ENCODE measurements at regions not wholly inside any gene's neighbourhood (a gene's known extent, or its start where the extent isn't known, plus 50 kb on each side); places are given as distances from the start of the nearest gene placed in this dataset.

DNA sequence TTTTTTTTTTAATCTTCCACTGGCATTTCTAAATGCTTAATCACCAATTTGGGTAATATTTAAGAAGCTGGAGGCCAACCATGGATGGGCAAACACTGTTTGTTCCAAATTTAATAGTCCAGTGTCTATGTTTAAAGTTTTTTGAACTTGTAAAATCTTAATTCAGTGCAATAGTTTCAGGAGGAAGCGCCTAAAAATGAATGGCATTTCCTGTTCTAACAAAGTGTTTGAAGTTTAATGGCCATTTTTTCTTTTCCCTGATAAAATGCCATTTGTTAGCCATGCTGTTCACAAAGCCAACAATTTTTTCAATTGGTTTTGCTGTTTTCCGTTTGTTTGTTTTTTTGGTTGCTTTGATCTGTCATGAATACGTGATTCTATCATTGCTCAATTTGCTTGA lies 552.1 kb downstream of the LMO4 start:
- H3K27ac ChIP-seq (ENCODE audit: low read length): no peak overlapping the region
- DNase-seq (ENCODE audit: low read depth, low spot score) (no peak), ATAC-seq (no peak)
- H3K4me3 ChIP-seq (ENCODE audit: low read depth in 2 of 2, low read length in 2 of 2): no peak overlapping the region
- no TSS peak for BruUV-seq (replicated peaks)
- H3K4me1 ChIP-seq (ENCODE audit: control insufficient read depth, insufficient read depth, low read length): no peaks in the 10 kb centered on the region
- intact Hi-C loops (cut with micrococcal nuclease; ENCODE audit: unreplicated experiment) (no loop called here), in situ Hi-C loops (cut with HindIII; ENCODE audit: low pct_unique_long_range_greater_than_20kb, low sequenced_read_pairs) (no loop called here)
- H3K36me3 ChIP-seq (ENCODE audit: control insufficient read depth, insufficient read depth, low read length): no peaks in the 10 kb centered on the region
- ChIA-PET POLR2A (no interaction called here), CTCF (no interaction called here)
- TF ChIP-seq TCF7L2 (IDR thresholded peaks at IDR 0.05; ENCODE audit: low read depth, low read length): no peak
- TF ChIP-seq, protein P1, sequence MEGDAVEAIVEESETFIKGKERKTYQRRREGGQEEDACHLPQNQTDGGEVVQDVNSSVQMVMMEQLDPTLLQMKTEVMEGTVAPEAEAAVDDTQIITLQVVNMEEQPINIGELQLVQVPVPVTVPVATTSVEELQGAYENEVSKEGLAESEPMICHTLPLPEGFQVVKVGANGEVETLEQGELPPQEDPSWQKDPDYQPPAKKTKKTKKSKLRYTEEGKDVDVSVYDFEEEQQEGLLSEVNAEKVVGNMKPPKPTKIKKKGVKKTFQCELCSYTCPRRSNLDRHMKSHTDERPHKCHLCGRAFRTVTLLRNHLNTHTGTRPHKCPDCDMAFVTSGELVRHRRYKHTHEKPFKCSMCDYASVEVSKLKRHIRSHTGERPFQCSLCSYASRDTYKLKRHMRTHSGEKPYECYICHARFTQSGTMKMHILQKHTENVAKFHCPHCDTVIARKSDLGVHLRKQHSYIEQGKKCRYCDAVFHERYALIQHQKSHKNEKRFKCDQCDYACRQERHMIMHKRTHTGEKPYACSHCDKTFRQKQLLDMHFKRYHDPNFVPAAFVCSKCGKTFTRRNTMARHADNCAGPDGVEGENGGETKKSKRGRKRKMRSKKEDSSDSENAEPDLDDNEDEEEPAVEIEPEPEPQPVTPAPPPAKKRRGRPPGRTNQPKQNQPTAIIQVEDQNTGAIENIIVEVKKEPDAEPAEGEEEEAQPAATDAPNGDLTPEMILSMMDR (IDR thresholded peaks at IDR 0.05): no peak
- TF ChIP-seq POLR2AphosphoS5 (IDR thresholded peaks at IDR 0.05; ENCODE audit: low read depth, low read length): no peak
- TF ChIP-seq SIN3A (IDR thresholded peaks at IDR 0.05; ENCODE audit: borderline replicate concordance, insufficient read depth, low read depth, low read length): no peak
- TF ChIP-seq, protein P2, sequence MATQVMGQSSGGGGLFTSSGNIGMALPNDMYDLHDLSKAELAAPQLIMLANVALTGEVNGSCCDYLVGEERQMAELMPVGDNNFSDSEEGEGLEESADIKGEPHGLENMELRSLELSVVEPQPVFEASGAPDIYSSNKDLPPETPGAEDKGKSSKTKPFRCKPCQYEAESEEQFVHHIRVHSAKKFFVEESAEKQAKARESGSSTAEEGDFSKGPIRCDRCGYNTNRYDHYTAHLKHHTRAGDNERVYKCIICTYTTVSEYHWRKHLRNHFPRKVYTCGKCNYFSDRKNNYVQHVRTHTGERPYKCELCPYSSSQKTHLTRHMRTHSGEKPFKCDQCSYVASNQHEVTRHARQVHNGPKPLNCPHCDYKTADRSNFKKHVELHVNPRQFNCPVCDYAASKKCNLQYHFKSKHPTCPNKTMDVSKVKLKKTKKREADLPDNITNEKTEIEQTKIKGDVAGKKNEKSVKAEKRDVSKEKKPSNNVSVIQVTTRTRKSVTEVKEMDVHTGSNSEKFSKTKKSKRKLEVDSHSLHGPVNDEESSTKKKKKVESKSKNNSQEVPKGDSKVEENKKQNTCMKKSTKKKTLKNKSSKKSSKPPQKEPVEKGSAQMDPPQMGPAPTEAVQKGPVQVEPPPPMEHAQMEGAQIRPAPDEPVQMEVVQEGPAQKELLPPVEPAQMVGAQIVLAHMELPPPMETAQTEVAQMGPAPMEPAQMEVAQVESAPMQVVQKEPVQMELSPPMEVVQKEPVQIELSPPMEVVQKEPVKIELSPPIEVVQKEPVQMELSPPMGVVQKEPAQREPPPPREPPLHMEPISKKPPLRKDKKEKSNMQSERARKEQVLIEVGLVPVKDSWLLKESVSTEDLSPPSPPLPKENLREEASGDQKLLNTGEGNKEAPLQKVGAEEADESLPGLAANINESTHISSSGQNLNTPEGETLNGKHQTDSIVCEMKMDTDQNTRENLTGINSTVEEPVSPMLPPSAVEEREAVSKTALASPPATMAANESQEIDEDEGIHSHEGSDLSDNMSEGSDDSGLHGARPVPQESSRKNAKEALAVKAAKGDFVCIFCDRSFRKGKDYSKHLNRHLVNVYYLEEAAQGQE (IDR thresholded peaks at IDR 0.05; ENCODE audit: insufficient read depth in 1 of 2, low read depth in 2 of 2, low read length in 1 of 2): no peak
- H3K9me3 ChIP-seq (ENCODE audit: control insufficient read depth, insufficient read depth, low read depth, low read length): no peaks in the 10 kb centered on the region
- no peaks in the 10 kb centered on the region for H3K27me3 ChIP-seq (ENCODE audit: control insufficient read depth, insufficient read depth, low read length)

DNA sequence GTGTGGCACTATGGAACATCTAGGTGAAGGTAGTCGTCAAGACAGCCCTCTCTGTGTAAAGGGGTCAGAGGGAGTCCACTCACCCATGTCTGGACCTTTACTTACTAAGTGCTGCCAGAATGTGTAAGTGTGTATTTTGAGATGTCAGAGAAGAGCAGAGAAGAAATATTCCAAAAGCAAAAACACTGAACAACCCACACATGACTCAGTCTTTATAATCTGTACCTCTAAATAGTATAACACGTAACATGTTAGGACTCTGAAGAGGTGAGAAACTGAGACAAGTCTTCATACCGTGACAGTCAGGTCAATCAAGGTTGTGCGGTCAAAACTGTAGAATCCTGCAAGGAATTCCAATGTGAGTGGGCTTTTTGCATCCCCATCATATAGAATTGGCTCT lies 555.2 kb downstream of the LMO4 start:
- no peak overlapping the region for H3K4me3 ChIP-seq (ENCODE audit: low read depth in 2 of 2, low read length in 2 of 2)
- no peak overlapping the region for H3K27ac ChIP-seq (ENCODE audit: low read length)
- no TSS peak for BruUV-seq (replicated peaks)
- TF ChIP-seq SIN3A (IDR thresholded peaks at IDR 0.05; ENCODE audit: borderline replicate concordance, insufficient read depth, low read depth, low read length) (no peak), TCF7L2 (IDR thresholded peaks at IDR 0.05; ENCODE audit: low read depth, low read length) (no peak), POLR2AphosphoS5 (IDR thresholded peaks at IDR 0.05; ENCODE audit: low read depth, low read length) (no peak)
- TF ChIP-seq, protein P1 (IDR thresholded peaks at IDR 0.05): no peak
- TF ChIP-seq, protein P2 (IDR thresholded peaks at IDR 0.05; ENCODE audit: insufficient read depth in 1 of 2, low read depth in 2 of 2, low read length in 1 of 2): no peak
- no peaks in the 10 kb centered on the region for H3K9me3 ChIP-seq (ENCODE audit: control insufficient read depth, insufficient read depth, low read depth, low read length)
- H3K36me3 ChIP-seq (ENCODE audit: control insufficient read depth, insufficient read depth, low read length): no peaks in the 10 kb centered on the region
- H3K27me3 ChIP-seq (ENCODE audit: control insufficient read depth, insufficient read depth, low read length): no peaks in the 10 kb centered on the region
- no peak for ATAC-seq
- intact Hi-C loops (cut with micrococcal nuclease; ENCODE audit: unreplicated experiment) (no loop called here), in situ Hi-C loops (cut with HindIII; ENCODE audit: low pct_unique_long_range_greater_than_20kb, low sequenced_read_pairs) (no loop called here)
- CTCF ChIA-PET: no interaction called here
- POLR2A ChIA-PET: no interaction called here
- no peaks in the 10 kb centered on the region for H3K4me1 ChIP-seq (ENCODE audit: control insufficient read depth, insufficient read depth, low read length)
- no peak for DNase-seq (ENCODE audit: low read depth, low spot score)

All from Panc1 (cell line).